HEK293T (cell line): ENCODE measurements at regions not wholly inside any gene's neighbourhood (a gene's known extent, or its start where the extent isn't known, plus 50 kb on each side); places are given as distances from the start of the nearest gene placed in this dataset.

Experiments
- ARNT ChIP-seq: fragments of 450-650 bp; IDR thresholded peaks from 2 replicates; pipeline ENCODE4 v1.6.1; 2017; ENCODE audit warnings: mild to moderate bottlenecking
- BHLHE40 ChIP-seq: fragments of 450-650 bp; IDR thresholded peaks from 2 replicates; pipeline ENCODE4 v1.6.1; 2016; ENCODE audit warnings: mild to moderate bottlenecking, moderate library complexity, borderline replicate concordance
- CTBP1 ChIP-seq: fragments of 450-650 bp; IDR thresholded peaks from 2 replicates; pipeline ENCODE4 v1.6.1; 2016; ENCODE audit warnings: borderline replicate concordance
- ELF4 ChIP-seq: fragments of 450-650 bp; IDR thresholded peaks from 2 replicates; pipeline ENCODE4 v1.6.1; 2017; ENCODE audit warnings: antibody characterized with exemption
- FOXA1 ChIP-seq: fragments of 450-650 bp; IDR thresholded peaks from 2 replicates; pipeline ENCODE4 v1.6.1; 2016; ENCODE audit warnings: mild to moderate bottlenecking
- FOXK2 ChIP-seq: fragments of 450-650 bp; IDR thresholded peaks from 2 replicates; pipeline ENCODE4 v1.6.1; 2016; ENCODE audit warnings: mild to moderate bottlenecking
- FOXM1 ChIP-seq: fragments of 450-650 bp; IDR thresholded peaks from 2 replicates; pipeline ENCODE4 v1.6.1; 2017; ENCODE audit warnings: mild to moderate bottlenecking, borderline replicate concordance
- LEF1 ChIP-seq: fragments of 450-650 bp; IDR thresholded peaks from 2 replicates; pipeline ENCODE4 v1.6.1; 2017; ENCODE audit warnings: mild to moderate bottlenecking, borderline replicate concordance
- NFRKB ChIP-seq: fragments of 450-650 bp; IDR thresholded peaks from 2 replicates; pipeline ENCODE4 v1.6.1; 2016; ENCODE audit warnings: mild to moderate bottlenecking, moderate library complexity
- PKNOX1 ChIP-seq: fragments of 450-650 bp; IDR thresholded peaks from 2 replicates; pipeline ENCODE4 v1.6.1; 2016
- SP1 ChIP-seq: fragments of 450-650 bp; IDR thresholded peaks from 2 replicates; pipeline ENCODE4 v1.6.1; 2017
- TARDBP ChIP-seq: fragments of 450-650 bp; IDR thresholded peaks from 2 replicates; pipeline ENCODE4 v1.6.1; 2016

DNA sequence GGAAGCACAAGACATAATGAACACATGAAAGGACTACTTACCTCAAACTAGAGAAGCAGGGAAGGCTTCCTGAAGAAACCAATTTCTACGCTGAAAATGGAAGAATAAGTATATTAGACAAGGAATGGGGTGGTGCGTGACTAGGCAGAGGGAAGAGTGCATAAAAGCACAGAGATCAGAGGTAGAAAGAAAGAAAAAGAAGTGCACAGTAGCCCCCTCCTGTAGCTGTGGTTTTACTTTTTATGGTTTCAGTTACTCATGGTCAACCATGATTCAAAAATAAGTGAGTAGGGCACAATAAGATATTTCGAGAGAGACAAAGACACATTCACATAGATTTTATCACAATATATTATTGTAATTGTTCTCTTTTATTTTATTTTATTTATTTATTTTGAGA lies 934.5 kb upstream of the INTU start:
- TF ChIP-seq BHLHE40 (no peak), PKNOX1 (no peak), FOXM1 (no peak), NFRKB (no peak), SP1 (no peak), LEF1 (no peak), ELF4 (no peak), CTBP1 (no peak), FOXK2 (no peak), FOXA1 (no peak), ARNT (no peak), TARDBP (no peak)
